ENCODE measurements at regions not wholly inside any gene's neighbourhood (a gene's known extent, or its start where the extent isn't known, plus 50 kb on each side); places are given as distances from the start of the nearest gene placed in this dataset.

- TF ChIP-seq EP300 (IDR thresholded peaks at IDR 0.05; ENCODE audit: low read depth) (no peak), CTCF (IDR thresholded peaks at IDR 0.05) (no peak), POLR2A (IDR thresholded peaks at IDR 0.05) (no peak), POLR2AphosphoS5 (IDR thresholded peaks at IDR 0.05) (no peak)
These were observed 276.6 kb downstream of the FAT3 start for GRCh38 chr11:92501066-92501739.

All from transverse colon (tissue), 4 donors.